Stimulated activated CD4-positive, alpha-beta T cell treated with anti-CD3 and anti-CD28 coated beads, Interleukin-4, amount 100 ng/mL, for 48 hours (primary cell): ENCODE measurements at regions not wholly inside any gene's neighbourhood (a gene's known extent, or its start where the extent isn't known, plus 50 kb on each side); places are given as distances from the start of the nearest gene placed in this dataset.

Experiments used
- DNase-seq, 2 donors: peaks; one replicate each; pipeline ENCODE4 v3.0.0-alpha.2; 2020; ENCODE audit warnings: low read depth in 2 of 2

DNA sequence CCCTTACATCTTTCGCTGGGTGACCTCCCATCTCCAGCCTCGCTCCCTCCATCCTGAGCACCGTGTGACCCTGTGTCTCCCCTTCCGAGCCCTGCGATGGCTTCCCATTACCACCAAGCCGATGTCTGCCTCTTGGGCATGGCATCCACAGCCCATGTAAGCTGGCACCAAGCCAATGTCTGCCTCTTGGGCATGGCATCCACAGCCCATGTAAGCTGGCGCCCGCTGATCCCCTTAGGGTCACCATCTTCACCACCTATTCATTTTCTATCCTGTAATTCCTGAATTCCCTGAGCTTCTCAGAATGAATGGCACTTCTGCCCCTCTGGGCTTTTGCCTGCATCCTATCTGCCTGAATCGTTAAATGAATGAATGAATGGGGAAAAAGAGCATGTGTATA is 478.2 kb upstream of the CCL2 start:
- DNase-seq, result no peak

DNA sequence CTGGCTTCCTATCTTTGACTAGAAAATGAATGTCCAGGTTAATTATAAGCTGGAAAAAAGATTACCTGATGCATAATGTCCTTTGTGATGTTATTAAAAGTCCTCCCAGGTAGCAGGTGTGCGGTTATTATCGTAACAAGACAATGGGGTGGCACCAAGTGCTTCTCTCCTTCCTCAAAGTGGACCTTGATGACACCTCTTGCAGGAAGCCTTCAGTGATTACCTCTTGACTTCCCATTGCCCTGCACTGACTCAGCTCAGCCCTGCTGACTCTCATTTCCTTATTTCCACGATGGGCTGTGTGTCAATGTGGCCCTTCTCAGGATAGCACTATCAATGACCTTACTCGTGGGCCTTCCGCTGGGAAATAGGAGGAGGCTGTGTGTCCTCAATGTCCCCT is 477.4 kb upstream of the CCL2 start:
- no peak for DNase-seq

- no peak for DNase-seq
Measured at GRCh38 chr17:33778505-33779233, 476.4 kb upstream of the CCL2 start.

DNA sequence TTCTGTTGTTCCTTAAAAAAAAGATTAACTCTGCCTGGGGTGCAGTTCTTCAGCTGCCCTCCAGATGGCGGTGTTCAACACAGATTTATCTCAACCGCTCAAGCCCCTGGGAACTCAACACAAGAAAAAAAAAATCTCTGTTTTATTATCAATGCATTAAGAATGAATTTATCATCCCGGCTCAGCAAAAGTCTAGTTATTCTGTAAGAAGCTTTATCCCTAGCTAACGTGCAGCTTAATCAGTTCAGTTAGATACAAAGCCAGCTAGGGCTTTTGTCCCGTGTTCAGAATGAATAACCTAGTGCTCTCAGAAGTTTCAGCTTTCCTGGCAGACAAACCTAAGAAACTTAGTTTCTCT is 475.9 kb upstream of the CCL2 start:
- peak; percentile 5 to 13 for DNase-seq

GRCh38 chr17:33785281-33785680 is 469.8 kb upstream of the CCL2 start:
- no peak for DNase-seq

DNA sequence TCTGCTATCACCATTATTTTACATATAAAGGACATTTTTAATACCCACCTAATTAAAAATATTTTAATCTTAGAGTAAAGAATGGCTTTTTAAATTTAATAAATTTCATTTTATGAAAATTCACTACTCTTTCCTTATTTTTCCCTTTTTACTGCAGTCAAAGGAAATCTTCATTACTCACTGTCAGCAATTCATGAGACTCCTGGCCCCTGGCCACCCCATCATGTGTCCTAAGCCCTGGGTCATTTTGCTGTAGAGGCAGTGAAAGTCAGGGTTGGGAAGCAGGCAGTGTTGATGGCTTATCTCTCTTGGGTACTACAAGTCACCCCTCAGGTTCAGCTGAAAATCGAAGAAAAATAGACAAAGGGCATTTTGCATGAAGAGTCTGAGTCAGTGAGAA is 468.6 kb upstream of the CCL2 start:
- no peak for DNase-seq

DNA sequence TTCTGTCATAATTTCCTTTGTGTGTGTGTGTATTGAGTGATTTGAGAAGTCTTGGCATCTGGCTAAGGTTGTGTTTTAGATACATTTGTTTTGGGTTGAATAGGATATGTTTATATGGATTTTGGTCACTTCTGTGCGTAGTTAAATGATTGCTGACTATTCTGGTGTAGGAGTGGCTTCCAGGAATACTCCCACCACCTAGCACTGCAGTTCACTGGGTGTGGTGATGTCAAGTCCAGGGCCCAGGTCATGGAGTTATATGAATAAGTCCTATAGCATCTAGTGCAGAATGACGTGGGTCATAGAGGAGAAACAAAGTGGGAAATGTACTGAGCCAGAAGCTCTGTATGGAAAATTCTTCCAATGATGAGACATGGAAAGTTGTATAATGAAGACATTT is 465.4 kb upstream of the CCL2 start:
- DNase-seq, result no peak

- DNase-seq, result no peak
Measured at GRCh38 chr17:33797181-33797580, 457.9 kb upstream of the CCL2 start.

DNA sequence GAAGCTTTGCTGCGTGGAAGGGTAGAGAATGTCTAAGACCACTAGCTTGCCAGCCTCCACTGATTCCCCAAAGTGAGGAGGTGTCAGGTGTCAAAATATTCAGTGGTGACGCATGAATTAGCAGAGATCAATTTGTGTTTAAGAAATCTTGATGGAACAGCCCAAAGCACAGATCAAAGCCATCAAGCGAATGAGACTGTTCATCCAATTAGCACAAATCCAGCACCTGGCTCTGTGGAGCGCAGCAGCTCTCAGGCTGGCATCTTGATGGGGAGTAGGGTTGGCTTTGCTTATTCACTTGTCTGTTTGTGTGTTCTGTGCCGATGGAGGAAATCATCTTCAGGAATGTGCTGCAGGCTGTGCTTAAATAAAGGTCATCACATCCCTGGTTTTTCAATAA is 456.8 kb upstream of the CCL2 start:
- DNase-seq, result no peak

DNA sequence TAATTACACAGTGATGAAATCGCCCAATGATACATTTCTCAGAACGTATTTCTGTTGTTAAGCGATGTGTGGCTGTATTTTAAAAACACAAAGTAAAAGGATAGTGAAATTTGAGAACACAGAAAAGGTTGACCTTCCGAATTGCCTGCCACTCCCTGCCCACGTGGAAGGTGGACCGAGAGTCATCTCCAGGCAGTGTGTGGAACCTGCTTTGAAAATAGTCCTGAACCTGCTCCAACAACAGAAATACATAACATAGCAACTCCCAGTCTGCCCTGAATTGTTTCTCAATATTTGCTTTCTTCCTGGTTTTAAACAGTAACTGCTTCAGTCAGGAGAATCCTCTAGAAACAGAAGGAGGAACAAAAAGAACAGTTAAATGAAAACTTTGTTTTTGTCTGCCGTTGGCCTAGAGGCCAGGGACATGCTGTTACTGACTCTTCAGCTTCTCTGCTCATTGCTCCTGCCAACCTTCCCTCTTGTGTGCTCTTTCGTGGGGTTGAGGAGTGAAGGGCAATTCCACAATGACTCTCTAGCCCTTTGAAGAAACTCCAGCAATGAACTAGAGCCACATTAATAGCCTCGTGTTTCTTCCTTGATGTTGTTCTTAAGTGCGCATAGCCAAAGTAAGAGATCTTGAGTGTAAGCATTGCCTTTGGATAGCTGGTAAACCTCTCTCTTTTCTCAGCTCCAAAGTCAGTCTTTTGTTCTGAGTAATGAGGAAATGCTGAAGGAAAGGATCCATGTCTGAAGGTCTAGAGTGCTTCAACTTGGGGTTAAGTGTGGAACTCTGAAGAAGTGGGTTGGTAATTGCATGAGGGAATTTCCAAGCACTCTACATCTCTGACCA is 452.5 kb upstream of the CCL2 start:
- DNase-seq, result no peak

- DNase-seq, result no peak
Measured at GRCh38 chr17:33803199-33803685, 451.8 kb upstream of the CCL2 start.

DNA sequence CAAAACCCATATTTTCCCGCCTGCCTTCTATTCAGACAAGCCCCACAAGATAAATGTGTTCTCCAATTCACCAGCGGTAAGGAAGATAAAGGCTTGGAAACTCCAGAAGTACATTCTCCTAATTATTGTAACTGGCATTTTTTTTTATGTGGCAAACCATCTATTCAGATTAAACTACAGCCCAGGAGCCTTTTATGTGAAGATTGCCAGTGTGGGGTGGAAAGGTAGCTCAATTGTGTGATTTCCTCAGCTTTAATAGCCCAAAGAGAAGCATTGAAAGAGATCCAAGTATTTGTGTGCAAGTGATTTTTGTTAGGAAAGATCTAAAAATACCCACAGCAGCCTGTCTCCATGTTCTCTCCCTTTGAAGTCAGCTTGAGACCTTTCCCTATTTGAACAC is 451.4 kb upstream of the CCL2 start:
- no peak for DNase-seq

GRCh38 chr17:33804401-33804800 is 450.7 kb upstream of the CCL2 start:
- DNase-seq, result no peak

GRCh38 chr17:33806631-33807030 is 448.5 kb upstream of the CCL2 start:
- no peak for DNase-seq

- no peak for DNase-seq
Measured at GRCh38 chr17:33809748-33810147, 445.3 kb upstream of the CCL2 start.

GRCh38 chr17:33811004-33811760 is 443.9 kb upstream of the CCL2 start:
- DNase-seq, result no peak

GRCh38 chr17:33811984-33812577 is 443.0 kb upstream of the CCL2 start:
- DNase-seq, result no peak

GRCh38 chr17:33814852-33815251 is 440.2 kb upstream of the CCL2 start:
- DNase-seq, result no peak

- no peak for DNase-seq
Measured at GRCh38 chr17:33816036-33816435, 439.0 kb upstream of the CCL2 start.

DNA sequence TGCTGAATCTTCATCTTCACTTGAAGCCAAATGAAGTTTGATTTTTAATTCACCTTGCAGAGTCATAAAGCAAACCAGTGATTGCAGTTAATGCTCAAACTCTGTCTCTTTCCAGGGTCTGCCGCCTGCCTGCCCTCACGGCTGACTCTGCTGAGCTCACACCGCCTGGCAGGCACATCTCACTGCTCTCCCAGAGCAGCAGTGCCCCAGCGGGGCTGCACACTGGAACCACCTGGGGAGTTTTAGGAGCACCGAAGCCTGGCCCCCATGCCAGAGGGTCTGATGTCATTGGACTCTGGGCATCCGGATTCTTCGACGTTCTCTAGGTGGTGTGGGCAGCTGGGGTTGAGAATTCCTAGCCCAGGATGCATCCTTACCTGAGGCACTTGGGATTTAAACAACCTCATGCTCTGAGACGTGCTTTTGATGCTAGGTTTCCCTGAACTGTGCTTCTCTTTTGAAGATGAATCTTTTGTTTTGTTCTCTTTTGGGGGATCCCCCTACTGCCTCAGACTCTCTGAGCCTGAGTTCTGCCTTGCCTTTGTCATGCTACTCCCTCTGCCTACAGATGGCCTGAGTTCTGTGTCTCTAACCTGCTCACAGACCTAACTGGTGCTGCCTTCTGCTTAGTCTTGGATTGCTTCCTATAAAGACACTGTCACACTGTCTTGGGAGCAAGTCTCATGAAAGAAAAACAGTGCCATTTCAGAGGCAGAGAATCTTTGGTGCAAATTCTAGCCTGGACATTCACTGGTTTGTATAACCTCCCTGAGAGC is 438.1 kb upstream of the CCL2 start:
- no peak for DNase-seq

GRCh38 chr17:33819539-33819938 is 435.5 kb upstream of the CCL2 start:
- DNase-seq, result no peak
